ENCODE measurements at regions not wholly inside any gene's neighbourhood (a gene's known extent, or its start where the extent isn't known, plus 50 kb on each side); places are given as distances from the start of the nearest gene placed in this dataset.

DNA sequence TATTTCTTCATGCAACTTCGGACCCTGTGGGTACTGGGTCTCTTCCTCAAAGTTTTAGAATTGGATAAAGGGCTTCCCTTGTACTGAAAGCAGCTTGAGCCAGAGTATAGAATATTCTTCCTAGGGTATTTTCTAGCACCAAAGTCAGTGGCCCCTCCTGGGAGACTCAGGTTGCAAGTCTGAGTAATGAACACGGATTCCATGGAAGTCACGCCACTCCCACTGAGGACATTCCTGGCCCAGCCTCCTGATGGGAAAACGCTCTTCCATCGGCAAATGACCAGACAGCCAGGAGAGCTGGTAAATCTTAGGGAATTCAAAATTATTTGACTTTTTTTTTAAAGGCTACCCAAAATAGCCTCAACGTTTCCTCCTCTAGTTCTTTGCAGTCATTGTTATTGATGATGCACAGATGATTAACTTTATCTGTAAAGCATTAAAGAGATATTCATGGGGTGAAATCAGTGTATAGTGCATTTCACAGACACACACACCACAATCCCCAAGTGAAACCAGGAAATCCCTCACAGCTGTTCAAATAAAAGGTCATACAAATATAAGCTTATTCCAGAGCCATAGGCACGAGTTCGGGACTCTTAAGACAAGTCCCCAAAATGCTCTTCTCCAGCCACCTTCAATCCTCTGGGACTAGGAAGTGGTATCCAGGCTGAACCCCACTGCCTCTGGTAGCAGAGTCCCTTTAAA lies 248.8 kb downstream of the SOD2 start:
- Histone ChIP-seq H3K9me3 (no peaks in the 10 kb centered on the region), H3K27ac (no peak overlapping the region), H3K36me3 (no peaks in the 10 kb centered on the region), H3K27me3 (peaks cover 0 to 2% of the 10 kb centered on the region in 2 donors), H3K4me1 (no peaks in the 10 kb centered on the region), H3K4me3 (no peak overlapping the region)
- no peak for TF ChIP-seq CTCF (IDR thresholded peaks at IDR 0.05)
- DNase-seq = no peak
- intact Hi-C loops (cut with DNase I; ENCODE audit: low total_unique reads) = no loop called here

DNA sequence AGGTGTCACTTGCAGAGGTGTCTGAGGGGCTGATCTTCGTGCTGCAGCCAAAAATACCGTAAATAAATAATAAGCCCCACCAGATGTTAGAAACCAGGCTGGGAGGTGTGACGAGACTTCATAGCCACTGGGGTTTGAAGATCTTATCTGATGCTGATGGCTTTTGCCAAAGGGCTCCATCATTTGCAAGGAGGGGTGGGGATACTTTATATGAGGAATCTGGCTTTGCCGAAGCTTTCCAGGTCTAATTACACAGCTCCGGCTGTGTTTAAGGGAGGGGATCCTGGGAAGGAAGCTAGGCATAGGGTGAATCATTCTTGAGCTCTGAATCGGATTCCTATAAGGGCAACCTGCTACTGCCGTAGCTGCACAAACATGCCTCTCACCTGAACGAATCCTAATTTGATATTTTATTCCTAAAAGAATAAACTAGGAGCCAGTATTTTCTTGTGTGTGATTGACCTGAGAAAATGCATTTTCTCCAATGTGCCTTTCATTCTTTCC lies 249.6 kb downstream of the SOD2 start:
- Histone ChIP-seq H3K9me3 (no peaks in the 10 kb centered on the region), H3K27ac (no peak overlapping the region), H3K4me1 (no peaks in the 10 kb centered on the region), H3K27me3 (peaks cover 0 to 2% of the 10 kb centered on the region in 2 donors), H3K4me3 (no peak overlapping the region), H3K36me3 (no peaks in the 10 kb centered on the region)
- intact Hi-C loops (cut with DNase I; ENCODE audit: low total_unique reads) = no loop called here
- no peak for DNase-seq
- no peak for TF ChIP-seq CTCF (IDR thresholded peaks at IDR 0.05)

GRCh38 chr6:159441704-159441981 lies 251.4 kb downstream of the SOD2 start:
- DNase-seq = no peak
- H3K36me3 ChIP-seq = no peaks in the 10 kb centered on the region
- TF ChIP-seq CTCF (IDR thresholded peaks at IDR 0.05) = no peak
- H3K27ac ChIP-seq = no peak overlapping the region
- intact Hi-C loops (cut with DNase I; ENCODE audit: low total_unique reads) = no loop called here
- no peaks in the 10 kb centered on the region for H3K4me1 ChIP-seq
- no peak overlapping the region for H3K4me3 ChIP-seq
- H3K9me3 ChIP-seq = no peaks in the 10 kb centered on the region
- peaks cover 0 to 2% of the 10 kb centered on the region in 2 donors for H3K27me3 ChIP-seq

DNA sequence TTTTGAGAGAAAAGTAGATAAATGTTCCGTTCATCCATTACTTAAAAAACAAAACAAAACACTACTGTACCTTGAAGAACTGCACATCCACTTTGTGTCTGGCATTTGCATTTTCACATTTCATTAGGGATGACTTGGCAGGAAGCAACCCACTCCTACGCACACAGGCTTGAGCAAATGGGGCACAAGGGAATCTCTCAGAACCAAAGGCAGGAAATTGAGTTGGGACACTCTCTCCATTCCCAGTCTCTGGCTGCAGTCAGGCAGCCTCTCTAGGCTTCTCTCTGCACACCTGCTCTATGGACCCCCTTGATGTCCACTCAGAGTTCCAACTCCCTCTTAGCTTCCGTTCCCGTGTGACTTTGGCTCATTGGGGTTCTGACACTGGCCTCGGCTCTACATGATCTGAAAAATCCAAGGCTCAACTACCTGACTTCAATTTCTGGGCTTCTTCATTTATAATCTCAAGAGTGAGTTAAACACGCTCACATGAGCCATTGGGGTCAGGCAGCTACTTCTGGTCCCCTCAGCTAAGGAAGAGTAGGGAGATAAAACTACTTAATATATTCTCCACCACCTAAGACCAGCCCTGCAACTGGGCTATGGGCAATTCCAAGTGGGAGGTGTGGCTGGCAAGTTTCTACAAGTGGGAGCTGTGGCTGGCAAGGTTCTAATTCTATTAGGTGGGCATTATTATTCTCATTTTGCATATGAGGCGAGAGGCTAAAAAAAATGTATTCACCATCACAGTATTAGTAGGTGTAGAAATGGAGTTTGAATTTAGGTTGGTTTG lies 251.9 kb downstream of the SOD2 start:
- Histone ChIP-seq H3K4me3 (no peak overlapping the region), H3K27me3 (peaks cover 0 to 2% of the 10 kb centered on the region in 2 donors), H3K36me3 (no peaks in the 10 kb centered on the region), H3K27ac (no peak overlapping the region), H3K9me3 (no peaks in the 10 kb centered on the region), H3K4me1 (no peaks in the 10 kb centered on the region)
- TF ChIP-seq CTCF (IDR thresholded peaks at IDR 0.05) = no peak
- DNase-seq = no peak
- intact Hi-C loops (cut with DNase I; ENCODE audit: low total_unique reads) = no loop called here

- H3K27ac ChIP-seq = no peak overlapping the region
- no peak for TF ChIP-seq CTCF (IDR thresholded peaks at IDR 0.05)
- intact Hi-C loops (cut with DNase I; ENCODE audit: low total_unique reads) = no loop called here
- no peak overlapping the region for H3K4me3 ChIP-seq
- no peak for DNase-seq
- peaks cover 0 to 2% of the 10 kb centered on the region in 2 donors for H3K27me3 ChIP-seq
- H3K9me3 ChIP-seq = no peaks in the 10 kb centered on the region
- H3K36me3 ChIP-seq = no peaks in the 10 kb centered on the region
- H3K4me1 ChIP-seq = no peaks in the 10 kb centered on the region
These were observed 252.7 kb downstream of the SOD2 start for GRCh38 chr6:159440349-159440748.
